HUES48 (cell line): ENCODE measurements at regions not wholly inside any gene's neighbourhood (a gene's known extent, or its start where the extent isn't known, plus 50 kb on each side); places are given as distances from the start of the nearest gene placed in this dataset.

ENCODE experiments used
- H3K27ac ChIP-seq: one replicate; pipeline ENCODE4 v1.7.0; 2013; ENCODE audit warnings: low read depth, low read length, inconsistent platforms
- H3K27me3 ChIP-seq: 2 replicates; pipeline ENCODE4 v1.6.1; 2013; ENCODE audit warnings: mild to moderate bottlenecking, low read length; ENCODE audit not compliant: control insufficient read depth, insufficient read depth
- H3K36me3 ChIP-seq: 2 replicates; pipeline ENCODE4 v1.6.1; 2013; ENCODE audit warnings: low read length; ENCODE audit not compliant: control insufficient read depth, insufficient read depth
- H3K4me1 ChIP-seq: 2 replicates; pipeline ENCODE4 v1.6.1; 2013; ENCODE audit warnings: mild to moderate bottlenecking, low read length; ENCODE audit not compliant: control insufficient read depth, insufficient read depth
- H3K4me3 ChIP-seq: 2 replicates; pipeline ENCODE4 v1.5.1; 2013; ENCODE audit warnings: mild to moderate bottlenecking, low read depth, low read length
- H3K9ac ChIP-seq: 2 replicates; pipeline ENCODE4 v1.6.1; 2013; ENCODE audit warnings: mild to moderate bottlenecking, low read depth, low read length, moderate library complexity
- H3K9me3 ChIP-seq: 2 replicates; pipeline ENCODE4 v1.6.1; 2013; ENCODE audit warnings: low read length; ENCODE audit not compliant: control insufficient read depth, insufficient read depth

DNA sequence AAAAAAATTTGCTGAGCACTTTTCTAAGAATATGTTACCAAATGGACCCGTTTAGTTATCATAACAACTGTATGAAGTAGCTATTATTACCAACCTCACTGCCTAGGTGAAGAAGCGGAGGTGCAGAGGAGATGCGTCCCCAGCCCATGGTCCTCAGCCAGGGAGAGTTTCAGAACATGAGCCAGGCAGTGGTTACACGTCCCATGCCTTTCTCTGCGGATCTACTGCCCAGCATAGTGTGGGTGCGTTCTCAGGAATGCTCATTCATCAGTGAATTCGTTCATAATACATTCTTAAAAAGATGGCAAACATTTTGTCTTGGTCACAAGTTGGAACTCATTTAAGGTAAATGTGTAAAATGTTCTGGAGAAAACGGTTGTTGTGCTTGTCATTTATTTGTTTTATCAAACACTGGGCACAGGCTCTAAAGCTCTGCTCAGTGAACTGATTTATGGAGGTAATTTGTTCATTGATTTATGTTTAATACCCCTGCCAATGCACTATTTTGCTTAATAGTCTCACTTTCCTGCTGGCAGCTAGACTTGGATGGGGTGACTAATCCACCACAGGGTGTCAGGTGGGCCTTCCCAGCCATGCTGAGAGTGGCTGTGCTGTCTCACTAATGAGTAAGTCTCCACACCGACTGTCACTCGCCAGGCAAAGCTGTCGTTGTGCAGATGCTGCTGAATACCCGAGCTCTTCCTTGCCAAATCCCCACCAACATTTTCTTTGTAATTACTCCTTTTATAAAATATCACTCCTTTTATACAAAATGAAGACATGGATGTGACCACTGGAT is 248.8 kb downstream of the TENT4A start:
- H3K36me3 ChIP-seq: no peaks in the 10 kb centered on the region
- H3K9me3 ChIP-seq: peaks cover 2% of the 10 kb centered on the region; the same call in 1 of the 2 replicates
- H3K4me3 ChIP-seq: no peak overlapping the region
- no peaks in the 10 kb centered on the region for H3K4me1 ChIP-seq
- no peaks in the 10 kb centered on the region for H3K27me3 ChIP-seq
- no peak overlapping the region for H3K27ac ChIP-seq
- H3K9ac ChIP-seq: no peak overlapping the region

DNA sequence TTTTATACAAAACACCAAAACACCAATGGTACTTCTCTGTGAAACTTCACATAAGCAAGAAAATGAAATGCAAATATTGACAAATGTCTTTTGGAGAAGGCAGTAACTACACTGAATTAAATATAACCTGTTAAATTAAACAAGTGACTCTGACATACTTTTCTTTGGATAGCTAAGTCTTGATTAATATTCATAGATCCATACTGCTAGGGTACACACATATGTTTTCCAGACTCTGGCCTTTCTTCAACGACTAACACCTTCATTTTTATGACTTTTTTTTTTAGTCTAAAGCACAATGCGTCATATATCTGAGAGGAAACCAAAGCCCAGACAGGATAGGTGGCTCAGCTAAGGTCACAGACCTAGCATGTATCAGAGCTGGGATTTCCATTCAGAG is 263.7 kb downstream of the TENT4A start:
- Histone ChIP-seq H3K4me3 (no peak overlapping the region), H3K27ac (no peak overlapping the region), H3K4me1 (no peaks in the 10 kb centered on the region; the same call in 1 of the 2 replicates), H3K36me3 (no peaks in the 10 kb centered on the region), H3K9ac (no peak overlapping the region), H3K9me3 (no peaks in the 10 kb centered on the region), H3K27me3 (no peaks in the 10 kb centered on the region)

DNA sequence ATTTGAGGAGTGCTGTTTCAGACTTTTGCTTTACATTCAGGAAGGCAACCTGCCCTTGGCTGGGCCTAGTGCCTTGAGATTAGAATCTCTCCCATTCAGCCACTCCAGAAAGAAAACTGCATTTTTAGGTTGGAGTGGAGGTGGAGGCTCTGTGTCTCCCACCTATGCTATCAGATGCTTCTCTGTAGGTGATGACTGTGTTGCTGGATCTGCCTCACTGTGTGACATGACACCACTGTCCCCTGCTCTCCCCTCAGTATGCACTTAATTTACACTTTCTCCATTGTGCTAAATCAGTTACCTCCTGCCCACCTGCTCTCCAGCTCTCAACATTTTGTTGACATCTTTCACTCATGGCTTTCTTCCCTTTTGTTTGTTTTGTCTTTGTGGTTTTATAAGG is 265.8 kb downstream of the TENT4A start:
- Histone ChIP-seq H3K27me3 (no peaks in the 10 kb centered on the region), H3K4me3 (no peak overlapping the region), H3K9ac (no peak overlapping the region), H3K4me1 (no peaks in the 10 kb centered on the region; the same call in 1 of the 2 replicates), H3K9me3 (no peaks in the 10 kb centered on the region), H3K36me3 (no peaks in the 10 kb centered on the region), H3K27ac (no peak overlapping the region)

DNA sequence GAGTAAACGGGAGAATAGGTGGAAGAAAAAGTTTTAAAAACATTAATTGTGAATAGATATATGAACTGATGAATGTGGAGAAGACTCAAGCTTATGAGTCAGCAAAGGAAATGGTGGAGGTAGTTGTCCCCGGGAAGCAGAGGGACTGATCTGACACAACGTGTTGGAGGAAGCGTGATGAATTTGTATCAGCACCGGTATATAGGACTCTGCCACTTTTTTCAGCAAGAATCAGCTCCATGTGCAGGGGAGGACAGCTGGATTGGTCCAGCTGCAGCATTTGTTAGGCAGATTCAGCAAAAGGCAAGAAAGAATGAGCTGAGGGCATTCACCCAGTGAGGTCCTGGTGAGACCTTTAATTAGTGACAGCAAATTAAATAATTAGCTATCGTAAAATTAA is 276.0 kb downstream of the TENT4A start:
- Histone ChIP-seq H3K9ac (no peak overlapping the region), H3K27ac (no peak overlapping the region), H3K27me3 (no peaks in the 10 kb centered on the region), H3K36me3 (no peaks in the 10 kb centered on the region), H3K9me3 (no peaks in the 10 kb centered on the region), H3K4me1 (peaks cover 3% of the 10 kb centered on the region; the same call in 1 of the 2 replicates), H3K4me3 (no peak overlapping the region)

DNA sequence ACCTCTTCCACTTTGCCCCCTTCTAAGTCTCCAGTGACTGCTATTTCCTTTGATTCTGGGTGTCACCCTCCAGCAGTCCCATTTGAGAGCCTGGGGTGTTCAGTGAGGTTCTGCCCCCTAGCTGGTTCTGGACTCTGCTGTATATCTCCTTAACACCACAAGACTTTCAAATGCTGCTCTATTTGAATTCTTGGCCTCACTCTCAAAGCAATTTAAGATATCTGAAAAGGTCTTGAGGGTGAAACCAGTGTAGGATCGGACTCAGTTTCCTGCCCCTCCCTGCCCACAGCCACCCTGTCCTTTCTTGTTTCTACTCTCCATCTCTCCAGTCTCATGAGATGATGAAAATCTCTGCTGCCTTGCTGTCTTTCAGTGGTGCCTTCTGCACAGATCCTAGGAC is 280.9 kb downstream of the TENT4A start:
- Histone ChIP-seq H3K27me3 (no peaks in the 10 kb centered on the region), H3K9me3 (no peaks in the 10 kb centered on the region; the same call in 1 of the 2 replicates), H3K9ac (no peak overlapping the region), H3K4me1 (peaks cover 3% of the 10 kb centered on the region; the same call in 1 of the 2 replicates), H3K36me3 (no peaks in the 10 kb centered on the region), H3K27ac (no peak overlapping the region), H3K4me3 (no peak overlapping the region)

DNA sequence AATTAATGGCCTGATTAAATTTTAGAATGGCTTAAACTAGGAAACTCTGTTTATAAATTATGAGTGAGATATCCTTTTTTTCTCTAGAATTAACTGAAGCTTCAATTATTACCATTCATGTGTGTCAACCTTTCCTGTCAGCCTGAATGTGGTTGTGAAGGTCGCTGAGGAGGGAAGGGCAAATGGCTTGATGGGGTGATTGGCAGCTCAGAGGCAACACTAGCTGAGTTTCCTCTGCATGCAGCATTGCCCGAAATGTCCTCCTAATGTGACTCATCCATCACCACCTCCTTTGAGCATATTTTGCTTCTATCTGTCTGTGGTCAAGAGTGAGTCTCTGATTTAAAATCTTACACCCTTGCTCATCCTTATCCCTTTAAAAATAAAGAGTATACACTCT is 281.9 kb downstream of the TENT4A start:
- H3K9ac ChIP-seq: no peak overlapping the region
- H3K4me1 ChIP-seq: peaks cover 3% of the 10 kb centered on the region; the same call in 1 of the 2 replicates
- no peaks in the 10 kb centered on the region; the same call in 1 of the 2 replicates for H3K9me3 ChIP-seq
- no peak overlapping the region for H3K27ac ChIP-seq
- H3K27me3 ChIP-seq: no peaks in the 10 kb centered on the region
- no peak overlapping the region for H3K4me3 ChIP-seq
- H3K36me3 ChIP-seq: no peaks in the 10 kb centered on the region

DNA sequence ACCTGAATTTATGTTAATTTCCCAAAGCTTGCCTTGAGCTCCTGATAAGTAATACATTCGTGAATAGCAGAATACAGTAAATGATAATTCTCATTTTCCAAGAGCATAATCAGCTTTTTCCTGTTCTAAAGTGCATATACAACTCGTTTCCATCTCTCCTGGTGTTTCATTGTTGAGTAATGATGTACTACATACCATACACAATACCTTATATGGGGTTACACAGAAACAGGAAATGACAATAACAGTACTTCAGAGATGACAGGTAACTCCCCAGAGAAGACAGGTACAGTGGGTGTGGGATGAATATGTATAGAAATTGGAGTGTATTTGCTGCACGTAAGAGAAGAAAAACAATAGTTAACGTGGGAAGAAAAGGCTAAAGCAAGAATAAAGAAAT is 287.1 kb downstream of the TENT4A start:
- no peaks in the 10 kb centered on the region for H3K27me3 ChIP-seq
- H3K4me3 ChIP-seq: no peak overlapping the region
- H3K36me3 ChIP-seq: no peaks in the 10 kb centered on the region
- no peaks in the 10 kb centered on the region for H3K4me1 ChIP-seq
- H3K9ac ChIP-seq: no peak overlapping the region
- no peaks in the 10 kb centered on the region; the same call in 1 of the 2 replicates for H3K9me3 ChIP-seq
- H3K27ac ChIP-seq: no peak overlapping the region

DNA sequence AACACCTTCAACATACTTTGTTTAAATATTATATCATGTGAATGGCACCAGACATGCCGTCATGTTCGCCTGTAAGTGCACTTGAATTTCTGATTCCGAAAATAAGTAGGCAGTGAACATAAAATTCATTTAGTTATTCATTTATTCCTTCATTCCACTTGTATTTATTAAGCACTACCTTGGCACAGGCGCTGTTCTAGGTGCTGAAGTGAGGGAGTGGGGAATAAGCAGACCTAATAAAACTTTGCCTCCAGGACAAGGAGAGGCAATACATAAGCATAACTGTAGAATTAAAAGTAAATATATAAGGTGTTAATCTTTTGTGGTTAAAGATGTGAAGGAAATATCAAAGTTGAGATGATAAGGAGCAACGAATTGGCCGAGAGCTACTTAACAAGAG is 297.4 kb downstream of the TENT4A start:
- Histone ChIP-seq H3K27ac (no peak overlapping the region), H3K9me3 (no peaks in the 10 kb centered on the region), H3K36me3 (no peaks in the 10 kb centered on the region), H3K9ac (no peak overlapping the region), H3K27me3 (no peaks in the 10 kb centered on the region), H3K4me3 (no peak overlapping the region), H3K4me1 (no peaks in the 10 kb centered on the region)

DNA sequence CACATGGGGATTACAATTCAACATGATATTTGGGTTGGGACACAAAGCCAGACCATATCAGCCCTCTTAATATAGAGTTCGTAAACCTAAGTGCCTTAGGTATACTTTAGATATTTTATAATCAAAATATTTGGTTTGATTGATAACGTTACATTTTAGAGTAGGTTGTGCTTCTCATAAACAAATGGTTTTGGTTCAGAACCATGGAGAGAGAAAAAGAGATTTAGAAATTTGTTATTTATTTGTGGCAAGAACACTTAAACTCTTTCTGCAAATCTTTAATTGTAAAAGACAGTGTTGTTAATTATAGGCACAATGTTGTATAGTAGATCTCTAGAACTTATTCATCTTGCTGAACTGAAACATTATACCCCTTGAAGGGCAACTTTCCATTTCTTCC is 298.8 kb downstream of the TENT4A start:
- Histone ChIP-seq H3K9me3 (no peaks in the 10 kb centered on the region), H3K4me1 (no peaks in the 10 kb centered on the region), H3K36me3 (no peaks in the 10 kb centered on the region), H3K27ac (no peak overlapping the region), H3K4me3 (no peak overlapping the region), H3K9ac (no peak overlapping the region), H3K27me3 (no peaks in the 10 kb centered on the region)

DNA sequence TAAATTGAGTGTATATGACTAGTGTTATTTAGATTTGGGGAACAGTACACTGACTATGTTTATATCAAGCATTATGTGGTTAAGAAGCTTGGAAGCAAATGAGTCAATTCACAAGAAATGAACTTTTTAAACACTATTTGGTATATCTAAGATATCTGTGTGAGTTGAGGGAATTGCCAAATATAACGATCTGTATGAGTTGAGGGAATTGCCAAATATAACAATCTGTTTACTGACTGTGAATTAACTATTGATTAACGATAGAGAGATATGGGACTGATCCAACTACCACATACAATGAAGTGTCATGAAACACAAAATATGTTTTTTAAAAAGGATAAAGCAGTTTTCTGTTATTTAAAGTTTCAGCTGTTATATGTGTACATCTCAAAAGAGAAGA is 301.4 kb downstream of the TENT4A start:
- no peak overlapping the region for H3K9ac ChIP-seq
- H3K27ac ChIP-seq: no peak overlapping the region
- no peak overlapping the region for H3K4me3 ChIP-seq
- H3K4me1 ChIP-seq: no peaks in the 10 kb centered on the region
- H3K36me3 ChIP-seq: no peaks in the 10 kb centered on the region
- no peaks in the 10 kb centered on the region for H3K9me3 ChIP-seq
- H3K27me3 ChIP-seq: no peaks in the 10 kb centered on the region

DNA sequence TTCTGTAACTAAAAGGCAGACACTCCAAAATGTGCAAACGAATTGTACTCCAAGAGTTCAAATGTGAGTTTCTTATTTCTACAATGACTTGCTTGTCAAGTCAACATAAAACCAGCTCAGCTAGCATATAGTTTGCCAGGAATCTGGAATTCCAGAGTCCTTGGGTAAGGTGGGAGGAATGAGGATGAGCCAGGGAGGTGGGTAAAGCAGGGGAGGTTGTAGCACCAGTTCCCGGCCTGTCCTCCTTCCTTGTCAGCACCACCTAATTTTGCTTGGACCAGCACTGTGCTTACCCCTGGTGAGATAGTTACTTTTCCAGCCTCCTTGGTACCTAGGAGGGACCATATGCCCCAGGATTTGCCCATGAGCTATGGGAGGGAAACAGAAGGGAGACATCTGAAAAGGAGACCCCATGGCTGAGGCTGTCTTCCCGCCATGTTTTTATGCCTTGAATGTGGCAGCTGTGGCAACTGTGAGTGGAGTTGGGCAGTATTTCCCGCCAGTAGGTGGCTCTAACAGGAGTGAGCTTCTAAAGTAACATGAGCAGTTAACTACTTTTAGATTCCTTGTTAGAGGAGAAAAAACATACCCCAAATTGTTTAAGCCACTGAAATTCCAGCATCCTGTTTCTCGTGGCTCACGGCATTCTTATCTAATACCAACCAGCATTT is 302.5 kb downstream of the TENT4A start:
- H3K4me1 ChIP-seq: no peaks in the 10 kb centered on the region
- H3K9me3 ChIP-seq: no peaks in the 10 kb centered on the region
- H3K27me3 ChIP-seq: no peaks in the 10 kb centered on the region
- H3K9ac ChIP-seq: no peak overlapping the region
- no peak overlapping the region for H3K27ac ChIP-seq
- H3K4me3 ChIP-seq: no peak overlapping the region
- H3K36me3 ChIP-seq: no peaks in the 10 kb centered on the region
